ENCODE measurements at regions not wholly inside any gene's neighbourhood (a gene's known extent, or its start where the extent isn't known, plus 50 kb on each side); places are given as distances from the start of the nearest gene placed in this dataset.
"Not testable (repeated sequence)": the region's sequence is repeated elsewhere in the genome, so short reads cannot be mapped to it uniquely, and the experiment has no call there.

DNA sequence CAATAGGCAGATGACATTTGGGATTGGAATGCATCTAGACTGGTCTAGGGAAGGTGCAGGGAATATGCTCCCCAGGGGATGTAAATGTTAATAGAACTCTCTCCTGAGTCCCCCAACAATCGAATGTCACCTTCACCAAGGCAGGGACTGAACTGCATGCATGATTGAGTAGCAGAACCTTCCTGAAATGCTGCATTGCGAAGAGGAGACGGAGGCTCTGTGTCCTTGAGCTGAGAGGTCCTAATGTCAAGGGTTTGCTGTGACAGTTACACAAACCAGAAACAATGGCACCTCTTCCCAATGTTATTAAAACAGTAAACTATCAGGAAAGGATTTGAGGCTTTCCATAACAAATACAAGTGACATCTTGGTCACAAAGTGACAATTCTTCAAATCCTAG lies 117.5 kb upstream of the SFSWAP start:
- no peak overlapping the region for H3K4me3 ChIP-seq (ENCODE audit: low read length)
- no peak for TF ChIP-seq ZNF274 (IDR thresholded peaks at IDR 0.05; ENCODE audit: low read depth, low read length)

DNA sequence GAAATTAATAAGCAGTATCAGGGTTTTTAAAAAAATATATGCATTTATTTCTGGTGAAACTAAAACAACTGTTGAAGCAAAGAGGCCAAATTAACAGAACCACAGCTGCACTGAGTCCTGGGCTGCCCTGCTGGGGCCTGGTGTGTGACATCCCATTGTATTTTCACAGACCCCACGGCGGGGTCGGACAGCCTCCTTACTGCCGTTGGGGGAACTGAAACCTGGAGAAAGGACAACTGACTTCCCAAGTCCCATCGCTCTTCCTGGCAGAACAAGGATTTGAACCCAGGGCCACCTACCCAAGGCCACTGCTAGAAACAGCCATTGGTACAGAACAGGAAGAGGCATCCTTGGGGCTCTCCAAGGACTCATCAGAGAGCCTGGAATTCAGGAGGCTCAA lies 114.8 kb upstream of the SFSWAP start:
- H3K4me3 ChIP-seq (ENCODE audit: low read length): no peak overlapping the region
- TF ChIP-seq ZNF274 (IDR thresholded peaks at IDR 0.05; ENCODE audit: low read depth, low read length): no peak

DNA sequence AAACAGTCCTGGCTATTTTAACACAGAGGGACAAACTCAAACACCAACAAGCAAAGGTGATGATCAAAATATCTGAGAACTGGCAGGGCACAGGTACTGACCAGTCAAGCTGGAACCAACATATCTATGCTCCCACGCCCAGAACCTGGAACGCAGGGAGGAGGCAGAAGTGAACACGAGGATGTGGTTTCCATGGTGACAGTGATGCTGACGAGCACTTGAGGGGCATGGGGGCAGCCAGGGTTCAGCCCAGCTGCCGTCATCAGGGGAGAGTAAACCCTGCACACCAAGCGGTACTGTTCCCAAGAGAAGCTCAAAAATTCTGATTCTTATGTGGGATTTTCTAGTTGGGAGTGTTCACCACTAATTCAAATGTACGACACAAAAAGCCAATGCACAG lies 113.6 kb upstream of the SFSWAP start:
- no peak overlapping the region for H3K4me3 ChIP-seq (ENCODE audit: low read length)
- TF ChIP-seq ZNF274 (IDR thresholded peaks at IDR 0.05; ENCODE audit: low read depth, low read length): no peak

DNA sequence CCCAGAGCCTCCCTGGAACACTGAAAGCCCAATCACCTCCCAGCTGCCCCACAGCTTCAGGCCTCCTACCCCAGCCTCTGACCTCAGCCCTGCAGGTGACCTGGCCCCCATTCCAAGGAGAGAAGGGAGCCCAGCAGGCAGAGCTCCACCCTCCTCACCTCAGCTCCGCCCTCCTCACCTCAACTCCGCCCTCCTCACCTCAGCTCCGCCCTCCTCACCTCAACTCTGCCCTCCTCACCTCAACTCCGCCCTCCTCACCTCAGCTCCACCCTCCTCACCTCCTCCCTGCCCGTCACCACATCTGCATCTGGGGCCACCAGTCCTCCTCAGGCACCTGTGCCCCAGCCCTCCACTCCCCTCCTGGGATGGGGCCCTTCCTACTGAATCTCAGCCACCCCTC lies 112.2 kb upstream of the SFSWAP start:
- TF ChIP-seq ZNF274 (IDR thresholded peaks at IDR 0.05; ENCODE audit: low read depth, low read length): no peak
- H3K4me3 ChIP-seq (ENCODE audit: low read length): no peak overlapping the region

DNA sequence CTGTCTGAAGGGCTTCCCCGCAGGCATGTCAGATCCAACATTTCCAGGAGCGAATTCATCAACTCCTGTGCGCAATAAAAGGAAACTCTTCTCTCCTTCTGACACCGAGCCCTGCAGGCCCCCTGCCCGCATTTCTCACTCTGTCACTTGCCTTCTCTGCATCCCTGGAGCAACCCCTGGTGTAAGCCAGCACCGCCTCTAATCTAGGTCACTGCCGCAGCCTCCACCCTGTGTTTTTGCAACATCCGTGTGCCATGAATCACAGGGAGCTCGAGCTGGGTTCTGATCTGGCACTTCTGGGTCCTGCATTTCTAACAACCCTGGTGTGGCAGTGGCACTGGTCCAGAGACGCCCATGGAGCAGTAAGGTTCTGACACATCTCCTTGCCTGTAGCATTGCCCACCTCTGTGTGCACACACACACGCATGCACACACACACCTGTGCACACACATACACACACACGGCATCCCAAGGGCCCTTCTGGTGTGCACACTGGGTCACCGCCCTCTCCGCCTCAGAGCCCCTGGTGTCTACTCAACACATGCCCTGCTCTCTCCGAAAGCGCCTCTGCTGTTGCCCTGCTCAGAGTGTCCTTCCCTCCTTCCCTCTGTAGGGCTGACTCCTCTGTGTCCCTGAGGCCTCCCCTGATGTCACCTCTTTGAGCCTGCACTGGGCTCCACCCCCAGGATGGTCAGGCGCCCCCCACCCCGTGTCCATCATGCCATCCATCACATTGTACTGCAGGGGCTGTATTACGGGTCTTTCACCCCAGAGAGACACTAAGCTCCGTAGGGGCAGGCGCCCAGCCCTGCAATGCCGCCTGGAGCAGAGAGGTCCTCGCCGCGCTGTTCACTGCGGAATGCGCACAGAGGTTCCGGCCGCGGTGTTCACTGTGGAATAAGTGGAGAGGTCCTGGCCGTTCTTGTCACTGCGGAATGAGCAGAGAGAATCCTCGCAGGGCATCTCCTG lies 111.4 kb upstream of the SFSWAP start:
- no peak for TF ChIP-seq ZNF274 (IDR thresholded peaks at IDR 0.05; ENCODE audit: low read depth, low read length)
- no peak overlapping the region for H3K4me3 ChIP-seq (ENCODE audit: low read length)

DNA sequence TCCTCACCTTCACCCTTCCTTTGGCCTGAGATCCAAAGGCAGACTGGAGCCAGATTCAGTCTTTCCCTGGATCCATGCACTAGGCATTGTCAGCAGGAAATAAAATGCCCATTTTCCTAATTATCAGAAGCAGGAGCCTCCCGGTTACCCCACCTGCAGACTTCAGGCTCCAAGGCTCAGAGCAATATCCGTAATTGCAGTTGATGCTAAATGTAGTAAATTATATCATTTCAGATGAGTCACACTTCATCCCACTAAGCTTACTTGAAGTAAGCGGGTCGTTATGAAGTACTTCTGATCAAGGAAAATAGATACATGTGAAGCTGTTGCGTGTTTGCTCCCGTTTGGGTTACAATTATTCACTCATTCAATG lies 110.7 kb upstream of the SFSWAP start:
- TF ChIP-seq ZNF274 (IDR thresholded peaks at IDR 0.05; ENCODE audit: low read depth, low read length): no peak
- H3K4me3 ChIP-seq (ENCODE audit: low read length): no peak overlapping the region

DNA sequence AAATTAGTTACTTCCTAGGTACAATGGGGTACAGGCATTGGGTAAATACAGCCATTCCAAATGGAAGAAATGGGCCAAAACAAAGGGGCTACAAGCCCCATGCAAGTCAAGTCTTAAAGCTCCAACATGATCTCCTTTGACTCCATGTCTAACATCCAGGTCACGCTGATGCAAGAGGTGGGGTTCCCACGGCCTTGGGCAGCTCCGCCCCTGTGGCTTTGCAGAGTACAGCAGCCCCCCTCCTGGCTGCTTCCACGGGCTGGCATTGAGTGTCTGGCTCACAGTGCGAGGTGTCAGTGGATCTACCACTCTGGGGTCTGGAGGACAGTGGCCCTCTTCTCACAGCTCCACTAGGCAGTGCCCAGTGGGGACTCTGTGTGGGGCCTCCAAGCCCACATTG lies 109.4 kb upstream of the SFSWAP start:
- H3K4me3 ChIP-seq (ENCODE audit: low read length): not testable (repeated sequence)

DNA sequence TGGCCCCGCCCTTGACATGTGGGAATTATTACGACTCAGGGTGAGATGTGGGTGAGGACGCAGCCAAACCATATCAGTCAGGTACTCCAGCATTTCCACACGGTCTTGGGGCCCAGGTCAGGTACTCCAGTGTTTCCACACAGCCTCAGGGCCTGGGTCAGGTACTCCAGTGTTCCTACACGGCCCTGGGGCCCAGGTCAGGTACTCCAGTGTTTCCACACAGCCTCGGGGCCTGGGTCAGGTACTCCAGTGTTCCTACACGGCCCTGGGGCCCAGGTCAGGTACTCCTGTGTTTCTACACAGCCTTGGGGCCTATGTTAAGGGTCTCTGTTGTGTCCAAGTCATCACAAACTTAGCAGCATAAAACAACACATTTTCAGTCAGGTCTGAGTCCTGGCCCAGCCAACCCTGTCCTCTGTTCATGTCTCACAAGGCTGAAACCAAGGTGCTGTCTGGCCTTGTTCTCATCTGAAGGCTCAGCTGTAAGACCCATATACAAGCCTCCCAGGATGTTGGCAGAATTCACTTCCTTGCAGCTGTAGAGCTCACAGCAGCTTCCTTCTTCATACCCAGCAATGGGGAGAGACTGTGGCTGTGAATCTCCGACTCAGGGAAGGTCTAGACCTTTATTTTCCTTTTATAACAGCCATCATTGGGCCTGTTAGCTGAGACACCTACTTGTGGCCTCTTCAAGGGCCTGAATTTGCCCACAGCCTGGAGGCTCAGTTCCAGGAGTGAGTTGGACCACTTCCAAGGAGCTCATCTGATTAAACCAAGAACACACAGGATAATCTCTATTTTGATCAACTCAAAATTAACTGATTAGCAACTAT lies 107.6 kb upstream of the SFSWAP start:
- no peak overlapping the region for H3K4me3 ChIP-seq (ENCODE audit: low read length)
- TF ChIP-seq ZNF274 (IDR thresholded peaks at IDR 0.05; ENCODE audit: low read depth, low read length): no peak

DNA sequence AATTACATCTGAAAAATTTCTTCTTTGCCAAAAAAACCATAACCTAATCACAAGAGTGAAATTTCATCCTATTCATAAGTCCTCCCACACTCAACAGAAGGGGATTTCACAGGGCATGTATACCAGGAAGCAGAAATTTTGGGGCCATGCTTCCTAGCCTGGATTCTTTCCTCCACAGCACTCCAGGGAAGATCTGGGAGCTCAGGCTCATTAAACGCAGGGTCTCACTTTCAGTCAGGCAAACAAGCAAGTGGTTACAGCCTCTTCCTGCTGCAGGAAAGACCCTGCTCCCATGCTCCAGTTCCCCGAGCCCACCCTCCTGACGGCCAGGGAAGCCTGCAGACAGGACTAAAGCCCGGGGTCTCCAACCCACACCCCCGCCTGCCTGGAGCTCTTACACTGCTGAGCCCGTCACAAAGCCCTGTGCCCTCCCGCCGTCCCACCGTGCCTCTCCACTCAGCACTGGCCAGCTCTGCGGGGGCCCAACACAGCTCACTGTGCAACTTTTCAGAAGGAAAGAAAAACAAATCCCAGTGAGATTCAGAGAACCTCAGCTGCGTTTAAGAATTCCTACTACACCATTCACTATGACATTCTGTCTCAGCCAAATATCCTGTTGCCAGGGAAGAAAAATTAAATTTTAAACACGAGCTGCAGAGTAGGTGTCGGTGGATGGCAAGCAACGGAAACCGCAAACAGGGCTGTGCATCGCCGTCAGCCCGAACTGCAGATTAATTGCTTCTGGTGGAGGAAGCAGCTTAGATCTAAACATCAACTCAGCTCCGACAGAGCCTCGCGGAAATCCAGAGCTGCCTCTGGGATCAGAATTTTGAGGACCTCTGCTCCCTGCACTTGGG lies 106.7 kb upstream of the SFSWAP start:
- no peak for TF ChIP-seq ZNF274 (IDR thresholded peaks at IDR 0.05; ENCODE audit: low read depth, low read length)
- H3K4me3 ChIP-seq (ENCODE audit: low read length): no peak overlapping the region; the same call in 1 of the 2 replicates

DNA sequence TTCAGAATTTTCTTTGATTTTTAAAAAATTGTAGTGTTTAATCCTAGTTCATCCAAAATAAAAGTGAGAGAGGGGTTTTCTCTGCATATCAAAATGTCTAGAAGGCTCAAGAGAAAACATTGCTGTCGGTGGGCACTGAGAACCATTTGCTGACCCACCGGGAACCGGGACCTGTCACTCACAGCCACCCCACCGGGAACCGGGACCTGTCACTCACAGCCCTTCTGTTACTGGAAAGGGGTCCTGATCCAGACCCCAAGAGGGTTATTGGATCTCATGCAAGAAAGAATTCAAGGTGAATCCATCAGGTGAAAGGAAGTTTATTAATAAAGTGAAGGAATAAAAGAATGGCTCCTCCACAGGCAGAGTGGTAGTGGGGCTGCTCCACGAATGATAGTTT lies 106.0 kb upstream of the SFSWAP start:
- H3K4me3 ChIP-seq (ENCODE audit: low read length): no peak overlapping the region
- TF ChIP-seq ZNF274 (IDR thresholded peaks at IDR 0.05; ENCODE audit: low read depth, low read length): no peak

DNA sequence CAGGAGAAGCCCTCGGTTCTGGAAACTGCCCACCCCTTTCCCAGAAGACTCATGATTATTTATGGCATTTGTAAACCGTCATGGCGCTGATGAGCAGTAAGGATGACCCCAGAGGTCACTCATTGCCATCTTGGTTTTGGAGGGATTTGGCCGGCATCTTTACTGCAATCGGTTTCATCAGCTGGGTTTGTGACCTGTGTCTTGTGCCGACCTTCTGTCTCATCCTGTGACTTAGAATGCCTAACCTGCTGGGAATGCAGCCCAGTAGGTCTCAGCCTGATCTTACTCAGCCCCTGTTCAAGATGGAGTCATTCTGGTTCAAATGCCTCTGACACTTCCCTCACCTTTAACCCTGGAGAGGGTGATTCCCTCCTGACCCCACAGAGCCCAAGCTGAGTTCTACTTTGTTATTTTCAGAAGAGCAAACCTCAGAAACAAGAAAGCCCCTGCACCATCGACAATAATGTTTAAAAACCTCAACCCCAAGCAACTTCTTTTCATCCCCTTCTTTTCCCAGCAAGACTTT lies 105.5 kb upstream of the SFSWAP start:
- no peak overlapping the region for H3K4me3 ChIP-seq (ENCODE audit: low read length)

DNA sequence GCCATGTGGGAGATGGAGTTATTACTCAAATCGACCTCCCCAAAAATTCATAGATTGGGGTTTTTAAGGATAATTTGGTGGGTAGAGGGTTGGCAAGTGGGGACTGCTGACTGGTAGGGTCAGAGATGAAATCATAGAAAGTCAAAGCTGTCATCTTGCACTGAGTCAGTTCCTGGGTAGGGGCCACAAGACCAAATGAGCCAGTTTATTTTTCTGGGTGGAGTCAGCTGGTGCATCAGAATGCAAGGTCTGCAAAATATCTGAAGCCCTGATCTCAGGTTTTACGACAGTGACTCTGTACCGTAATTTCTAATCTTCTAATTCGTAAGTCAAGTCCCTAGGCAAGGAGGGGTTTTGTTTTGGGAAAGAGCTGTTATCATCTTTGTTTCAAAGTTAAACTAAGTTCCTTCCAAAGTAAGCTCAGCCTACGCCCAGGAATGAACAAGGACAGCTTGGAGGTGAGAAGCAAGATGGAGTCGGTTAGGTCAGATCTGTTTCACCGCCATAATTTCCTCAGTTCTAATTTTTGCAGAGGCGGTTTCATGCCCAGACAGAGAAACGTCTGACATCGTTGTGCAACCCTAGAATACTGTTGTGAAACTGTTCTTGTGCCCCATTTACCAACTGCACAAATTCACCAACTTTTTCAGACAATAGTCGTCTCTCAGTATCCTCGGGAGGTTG lies 104.5 kb upstream of the SFSWAP start:
- no peak overlapping the region for H3K4me3 ChIP-seq (ENCODE audit: low read length)
- no peak for TF ChIP-seq ZNF274 (IDR thresholded peaks at IDR 0.05; ENCODE audit: low read depth, low read length)

More for the DNA sequence above, 105.5 kb upstream of the SFSWAP start:
- no peak for TF ChIP-seq ZNF274 (IDR thresholded peaks at IDR 0.05; ENCODE audit: low read depth, low read length)

Data from GM08714 (cell line).